Endothelial cell of umbilical vein (primary cell): ENCODE measurements at regions not wholly inside any gene's neighbourhood (a gene's known extent, or its start where the extent isn't known, plus 50 kb on each side); places are given as distances from the start of the nearest gene placed in this dataset.

Source experiments
- BruUV-seq: library from RNA; stranded (reverse); fragments of 400-500 nt; replicated peaks from 2 replicates; lab custom pipeline; 2021; lab: Mats Ljungman, UMichigan
- CTCF ChIA-PET: fragments of 300-600, 350-600 bp; sonication (Branson Sonifier 250); formaldehyde crosslinking; loops from one replicate; lab custom pipeline; 2021; ENCODE audit warnings: antibody characterized with exemption, inconsistent platforms; lab: Charles Lee
- POLR2A ChIA-PET: fragments of 300-600, 350-600 bp; sonication (Branson Sonifier 250); formaldehyde crosslinking; loops from one replicate; lab custom pipeline; 2021; ENCODE audit warnings: antibody characterized with exemption, inconsistent platforms; lab: Charles Lee
- DNase-seq: peaks from one replicate; pipeline ENCODE4 v3.0.0-alpha.2; 2011; ENCODE audit warnings: low read depth, low spot score
- FAIRE-seq: peaks from 2 replicates; lab custom pipeline; 2011; peaks lifted over from hg19 to GRCh38; lab: Jason Lieb, UNC
- H2AFZ ChIP-seq: 2 replicates; pipeline ENCODE4 v1.6.0; 2012; ENCODE audit warnings: low read depth, low read length, control low read depth, inconsistent platforms
- H3K27ac ChIP-seq: 2 replicates; pipeline ENCODE4 v1.5.1; 2011; ENCODE audit warnings: low read depth, mild to moderate bottlenecking, control low read depth, low read length, moderate library complexity; ENCODE audit not compliant: insufficient read depth
- H3K27me3 ChIP-seq, 2 experiments: 2 replicates each; pipeline versions ENCODE4 v1.6.0 to v1.6.1; 2011; ENCODE audit warnings: low read length in 2 of 2, mixed read lengths in 1 of 2; ENCODE audit not compliant: control insufficient read depth in 2 of 2, insufficient read depth in 2 of 2
- H3K36me3 ChIP-seq, 2 experiments: 2 replicates in 1 of 2; 3 replicates in 1 of 2; pipeline ENCODE4 v1.5.1; 2011; ENCODE audit warnings: low read length in 2 of 2, mild to moderate bottlenecking in 1 of 2, moderate library complexity in 1 of 2; ENCODE audit not compliant: control insufficient read depth in 2 of 2, insufficient read depth in 2 of 2; ENCODE audit errors: extremely low read depth in 1 of 2
- H3K4me1 ChIP-seq: 3 replicates; pipeline ENCODE4 v1.5.1; 2011; ENCODE audit warnings: mild to moderate bottlenecking, low read length; ENCODE audit not compliant: control insufficient read depth, insufficient read depth; ENCODE audit errors: extremely low read depth
- H3K4me2 ChIP-seq: 2 replicates; pipeline ENCODE4 v1.6.1; 2011; ENCODE audit warnings: low read length, control low read depth, mixed read lengths; ENCODE audit not compliant: insufficient read depth
- H3K4me3 ChIP-seq, 3 experiments: fragments of 200-600 bp in 1 of 3; sonication (generic), shearing (Covaris generic) in 1 of 3; replicated peaks in 1 of 3; 2 replicates each; pipeline ENCODE4 v1.5.1; 2011 to 2016; ENCODE audit warnings: control low read depth in 3 of 3, low read length in 3 of 3, mild to moderate bottlenecking in 2 of 3, inconsistent platforms in 1 of 3, low read depth in 1 of 3, moderate library complexity in 1 of 3; ENCODE audit not compliant: insufficient read depth in 1 of 3
- H3K79me2 ChIP-seq: 2 replicates; pipeline ENCODE4 v1.6.0; 2012; ENCODE audit warnings: low read length, inconsistent platforms; ENCODE audit not compliant: control insufficient read depth, insufficient read depth
- H3K9ac ChIP-seq: replicated peaks from 2 replicates; pipeline ENCODE3; 2011; ENCODE audit warnings: low read length, control low read depth; ENCODE audit not compliant: insufficient read depth; ENCODE audit errors: extremely low read depth
- H3K9me1 ChIP-seq: replicated peaks from 3 replicates; pipeline ENCODE4 v1.6.0; 2011; ENCODE audit warnings: mild to moderate bottlenecking, low read length; ENCODE audit not compliant: control insufficient read depth, insufficient read depth; ENCODE audit errors: extremely low read depth
- H3K9me3 ChIP-seq: replicated peaks from 2 replicates; pipeline ENCODE4 v1.5.1; 2012; ENCODE audit warnings: low read length, inconsistent platforms; ENCODE audit not compliant: control insufficient read depth, insufficient read depth
- H4K20me1 ChIP-seq: replicated peaks from 2 replicates; pipeline ENCODE3; 2011; ENCODE audit warnings: mild to moderate bottlenecking, low read length; ENCODE audit not compliant: control insufficient read depth, insufficient read depth; ENCODE audit errors: extremely low read depth
- CTCF ChIP-seq, 2 donors: IDR thresholded peaks; 1 replicate in 1 of 2; 2 replicates in 1 of 2; pipeline ENCODE4 v1.5.1; 2011; ENCODE audit warnings: low read length in 2 of 2, mild to moderate bottlenecking in 2 of 2, moderate library complexity in 2 of 2, control low read depth in 1 of 2, inconsistent platforms in 1 of 2, low read depth in 1 of 2; ENCODE audit not compliant: insufficient read depth in 1 of 2; ENCODE audit errors: extremely low read depth in 1 of 2
- EZH2 ChIP-seq: IDR thresholded peaks from 2 replicates; pipeline ENCODE4 v1.6.1; 2012; ENCODE audit warnings: borderline replicate concordance, low read depth, mild to moderate bottlenecking, moderate library complexity, low read length, inconsistent platforms; ENCODE audit not compliant: severe bottlenecking
- FOS ChIP-seq: IDR thresholded peaks from 2 replicates; pipeline ENCODE4 v1.6.1; 2011; ENCODE audit warnings: mild to moderate bottlenecking, low read length, moderate library complexity, borderline replicate concordance; ENCODE audit not compliant: insufficient read depth
- GATA2 ChIP-seq: IDR thresholded peaks from 2 replicates; pipeline ENCODE4 v1.7.0; 2011; ENCODE audit warnings: low read depth, mild to moderate bottlenecking, moderate library complexity, mixed read lengths, low read length; ENCODE audit not compliant: insufficient read length, insufficient read depth
- JUN ChIP-seq: IDR thresholded peaks from 2 replicates; pipeline ENCODE4 v1.6.1; 2011; ENCODE audit warnings: borderline replicate concordance, low read depth; ENCODE audit not compliant: insufficient read length, insufficient read depth
- MYC ChIP-seq: IDR thresholded peaks from one replicate; pipeline ENCODE4 v1.6.1; 2011; ENCODE audit warnings: mild to moderate bottlenecking, low read depth, low read length
- POLR2A ChIP-seq: IDR thresholded peaks from 2 replicates; pipeline ENCODE4 v1.6.1; 2012; ENCODE audit warnings: low read depth, mild to moderate bottlenecking, control low read depth, low read length
- POLR2AphosphoS5 ChIP-seq: IDR thresholded peaks from 2 replicates; pipeline ENCODE4 v1.6.1; 2012; ENCODE audit warnings: low read depth, mild to moderate bottlenecking, control low read depth, low read length, moderate library complexity; ENCODE audit not compliant: insufficient read depth
- dilution Hi-C: fragments of 300-500 bp; cut with MboI; formaldehyde crosslinking; loops from one replicate; pipeline ENCODE4 v1.15.0; 2019; ENCODE audit warnings: low sequenced_read_pairs; ENCODE audit not compliant: extremely low pct_ligation_motif_present
- intact Hi-C: fragments of 100-400 bp; cut with micrococcal nuclease; formaldehyde crosslinking; loops from one replicate; pipeline ENCODE4 v1.10.0; 2022
- TF ChIP-seq, protein P1 (sequence below): IDR thresholded peaks from 2 replicates; pipeline ENCODE4 v1.6.1; 2011; ENCODE audit not compliant: insufficient read depth, insufficient read length

DNA sequence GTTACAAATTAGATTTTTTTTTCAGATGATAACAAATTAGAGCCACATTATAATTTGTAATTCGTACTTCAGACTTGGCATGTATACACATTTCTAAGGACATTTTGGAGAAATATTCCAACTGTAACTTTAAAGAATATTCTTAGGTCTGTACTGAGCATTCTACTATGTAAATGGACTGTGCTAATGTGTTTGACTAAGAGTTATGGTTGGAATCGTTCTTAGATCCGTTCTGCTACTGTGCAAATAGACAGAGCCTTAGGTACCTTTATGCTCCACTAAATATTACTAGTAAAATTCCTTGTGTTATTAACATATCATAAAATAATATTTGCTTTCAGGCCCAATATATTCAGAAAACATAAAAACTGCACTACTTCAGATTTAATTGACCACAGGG, 1180.0 kb upstream of the TENM3 start:
- H3K9me3 ChIP-seq = peaks cover 3% of the 10 kb centered on the region
- no peaks in the 10 kb centered on the region for H3K79me2 ChIP-seq
- H3K4me3 ChIP-seq = no peak overlapping the region
- intact Hi-C loops = no loop called here
- no peaks in the 10 kb centered on the region for H3K4me1 ChIP-seq
- TF ChIP-seq, protein P1, sequence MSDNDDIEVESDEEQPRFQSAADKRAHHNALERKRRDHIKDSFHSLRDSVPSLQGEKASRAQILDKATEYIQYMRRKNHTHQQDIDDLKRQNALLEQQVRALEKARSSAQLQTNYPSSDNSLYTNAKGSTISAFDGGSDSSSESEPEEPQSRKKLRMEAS = no peak
- TF ChIP-seq CTCF (IDR thresholded peaks at IDR 0.05; ENCODE audit: extremely low read depth in 1 of 2, insufficient read depth in 1 of 2, low read depth in 1 of 2, low read length in 2 of 2) (no peak), POLR2AphosphoS5 (no peak), MYC (no peak), POLR2A (no peak), EZH2 (no peak), JUN (no peak), GATA2 (no peak), FOS (no peak)
- H3K27ac ChIP-seq = no peak overlapping the region
- no peak overlapping the region for H2AFZ ChIP-seq
- no peaks in the 10 kb centered on the region for H3K27me3 ChIP-seq
- dilution Hi-C loops = no loop called here
- no peaks in the 10 kb centered on the region for H4K20me1 ChIP-seq
- H3K9ac ChIP-seq = no peak overlapping the region
- H3K36me3 ChIP-seq = no peaks in the 10 kb centered on the region
- POLR2A ChIA-PET = no interaction called here
- no TSS peak for BruUV-seq
- DNase-seq (no peak), FAIRE-seq (no peak)
- CTCF ChIA-PET = no interaction called here
- H3K9me1 ChIP-seq = no peaks in the 10 kb centered on the region
- no peak overlapping the region for H3K4me2 ChIP-seq
